ENCODE measurements at regions not wholly inside any gene's neighbourhood (a gene's known extent, or its start where the extent isn't known, plus 50 kb on each side); places are given as distances from the start of the nearest gene placed in this dataset.

- TF ChIP-seq, protein P1, sequence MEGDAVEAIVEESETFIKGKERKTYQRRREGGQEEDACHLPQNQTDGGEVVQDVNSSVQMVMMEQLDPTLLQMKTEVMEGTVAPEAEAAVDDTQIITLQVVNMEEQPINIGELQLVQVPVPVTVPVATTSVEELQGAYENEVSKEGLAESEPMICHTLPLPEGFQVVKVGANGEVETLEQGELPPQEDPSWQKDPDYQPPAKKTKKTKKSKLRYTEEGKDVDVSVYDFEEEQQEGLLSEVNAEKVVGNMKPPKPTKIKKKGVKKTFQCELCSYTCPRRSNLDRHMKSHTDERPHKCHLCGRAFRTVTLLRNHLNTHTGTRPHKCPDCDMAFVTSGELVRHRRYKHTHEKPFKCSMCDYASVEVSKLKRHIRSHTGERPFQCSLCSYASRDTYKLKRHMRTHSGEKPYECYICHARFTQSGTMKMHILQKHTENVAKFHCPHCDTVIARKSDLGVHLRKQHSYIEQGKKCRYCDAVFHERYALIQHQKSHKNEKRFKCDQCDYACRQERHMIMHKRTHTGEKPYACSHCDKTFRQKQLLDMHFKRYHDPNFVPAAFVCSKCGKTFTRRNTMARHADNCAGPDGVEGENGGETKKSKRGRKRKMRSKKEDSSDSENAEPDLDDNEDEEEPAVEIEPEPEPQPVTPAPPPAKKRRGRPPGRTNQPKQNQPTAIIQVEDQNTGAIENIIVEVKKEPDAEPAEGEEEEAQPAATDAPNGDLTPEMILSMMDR (IDR thresholded peaks at IDR 0.05; ENCODE audit: extremely low read depth, missing control alignments): no peak
- no peak for DNase-seq (ENCODE audit: low spot score)
These were observed 247.4 kb upstream of the SATB1 start for GRCh38 chr3:18672561-18672960.

- no peak for DNase-seq (ENCODE audit: low spot score)
- TF ChIP-seq, protein P1 (IDR thresholded peaks at IDR 0.05; ENCODE audit: extremely low read depth, missing control alignments): no peak
These were observed 245.6 kb upstream of the SATB1 start for GRCh38 chr3:18670759-18671158.

GRCh38 chr3:18669374-18669773 lies 244.2 kb upstream of the SATB1 start:
- no peak for DNase-seq (ENCODE audit: low spot score)
- TF ChIP-seq, protein P1 (IDR thresholded peaks at IDR 0.05; ENCODE audit: extremely low read depth, missing control alignments): no peak

DNA sequence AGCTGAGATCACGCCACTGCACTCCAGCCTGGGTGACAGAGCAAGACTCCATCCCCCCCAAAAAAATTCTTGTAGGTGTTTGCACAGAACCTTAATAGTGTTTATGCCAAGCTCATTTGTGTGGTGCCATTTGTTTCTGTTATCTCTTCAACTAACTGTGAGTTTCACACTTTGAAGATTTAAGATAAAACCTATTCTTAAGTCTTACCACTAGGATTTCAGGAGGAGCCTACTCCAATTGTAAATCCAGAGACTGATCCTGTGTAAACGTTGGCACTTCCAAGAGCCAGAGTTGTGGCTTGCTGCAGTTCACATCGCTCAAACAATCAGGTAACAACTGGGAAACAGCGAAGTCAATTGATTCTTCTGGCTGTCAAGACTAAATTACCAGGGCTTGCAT lies 242.4 kb upstream of the SATB1 start:
- TF ChIP-seq, protein P1 (IDR thresholded peaks at IDR 0.05; ENCODE audit: extremely low read depth, missing control alignments): no peak
- no peak for DNase-seq (ENCODE audit: low spot score)

GRCh38 chr3:18666655-18667054 lies 241.5 kb upstream of the SATB1 start:
- TF ChIP-seq, protein P1 (IDR thresholded peaks at IDR 0.05; ENCODE audit: extremely low read depth, missing control alignments): no peak
- no peak for DNase-seq (ENCODE audit: low spot score)

- DNase-seq (ENCODE audit: low spot score): no peak
- TF ChIP-seq, protein P1 (IDR thresholded peaks at IDR 0.05; ENCODE audit: extremely low read depth, missing control alignments): no peak
These were observed 234.9 kb upstream of the SATB1 start for GRCh38 chr3:18660059-18660458.

DNA sequence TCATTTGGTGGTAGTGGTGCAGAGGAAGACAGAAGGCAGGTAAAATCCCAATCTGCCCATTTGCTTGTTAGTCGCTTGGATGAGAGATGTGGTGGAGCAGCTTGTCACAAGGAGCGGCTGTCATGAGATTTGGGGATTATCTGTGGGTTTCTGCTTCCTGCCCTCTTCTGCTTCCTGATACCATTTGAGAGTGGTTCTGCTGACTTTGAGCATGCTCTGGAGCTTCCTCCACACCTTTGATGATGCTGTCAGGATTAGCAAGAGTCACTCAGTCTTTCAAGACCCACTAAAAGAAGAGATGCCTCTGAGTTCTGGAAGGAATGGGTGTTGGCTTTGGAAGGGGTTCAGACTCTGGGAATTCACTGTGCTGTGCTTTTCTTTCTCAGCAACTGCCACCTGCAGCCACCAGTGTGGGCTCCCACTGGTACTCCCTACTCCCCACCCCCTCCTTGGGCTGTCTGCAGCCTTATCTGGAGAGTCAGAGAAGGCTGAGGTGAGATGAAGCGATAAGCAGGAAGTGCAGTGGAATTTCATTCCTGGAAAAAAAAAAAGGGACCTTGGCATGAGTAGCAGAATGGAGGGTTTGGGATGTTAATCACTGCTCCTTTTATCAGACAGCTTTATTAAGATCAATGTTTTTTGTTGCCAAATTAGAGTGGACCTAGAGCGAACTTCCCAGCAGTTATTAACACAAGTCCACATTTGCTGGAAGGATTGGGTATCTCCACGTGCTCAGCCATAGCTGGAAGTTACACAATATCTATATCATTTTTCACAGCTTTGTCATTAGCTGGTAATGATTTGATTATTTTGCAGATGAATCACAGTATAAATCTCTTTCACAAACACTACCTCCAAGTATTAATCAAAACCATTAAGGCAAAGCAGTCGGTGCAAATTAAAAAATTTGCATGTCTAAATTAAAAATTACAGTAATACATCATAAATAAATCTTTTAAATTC lies 233.0 kb upstream of the SATB1 start:
- TF ChIP-seq, protein P1 (IDR thresholded peaks at IDR 0.05; ENCODE audit: extremely low read depth, missing control alignments): no peak
- no peak for DNase-seq (ENCODE audit: low spot score)
